Mucosa of descending colon (tissue), 3 donors: ENCODE measurements at regions not wholly inside any gene's neighbourhood (a gene's known extent, or its start where the extent isn't known, plus 50 kb on each side); places are given as distances from the start of the nearest gene placed in this dataset.
"Not testable (repeated sequence)": the region's sequence is repeated elsewhere in the genome, so short reads cannot be mapped to it uniquely, and the experiment has no call there.

Experiments
- ATAC-seq: fragments of 200-7000 bp; cut with Tn5 transposase; one replicate; pipeline ENCODE4 v1.9.1; 2020; ENCODE audit warnings: mild to moderate bottlenecking, moderate library complexity
- DNase-seq, 3 donors: peaks; one replicate each; pipeline ENCODE4 v3.0.0-alpha.2; 2020
- H3K36me3 ChIP-seq: fragments of 200-600 bp; one replicate; pipeline ENCODE4 v1.8.0; 2021; ENCODE audit warnings: low read depth, mild to moderate bottlenecking
- H3K4me1 ChIP-seq: fragments of 200-600 bp; one replicate; pipeline ENCODE4 v1.8.0; 2021; ENCODE audit warnings: low read depth, mild to moderate bottlenecking
- H3K4me3 ChIP-seq: fragments of 200-600 bp; one replicate; pipeline ENCODE4 v1.8.0; 2021; ENCODE audit warnings: mild to moderate bottlenecking
- H3K9me3 ChIP-seq: fragments of 200-600 bp; one replicate; pipeline ENCODE4 v1.8.0; 2021; ENCODE audit warnings: mild to moderate bottlenecking
- CTCF ChIP-seq: fragments of 200-600 bp; IDR thresholded peaks from one replicate; pipeline ENCODE4 v1.8.0; 2022; ENCODE audit warnings: antibody characterized with exemption, mild to moderate bottlenecking
- intact Hi-C, 2 donors: fragments of 100-400 bp; cut with DNase I in 1 of 2; cut with micrococcal nuclease in 1 of 2; formaldehyde crosslinking; loops; one replicate each; pipeline versions ENCODE4 v1.11.0 to v1.11.1; 2022; cut with DNase I, micrococcal nuclease
- donor health status: DM: no; HTN: no; CAD: no; lungs with moderate emphysema.
- donor health status: DM: no; HTN: no; CAD: no.
- donor health status: DM: no; HTN: yes; CAD: no.

GRCh38 chr5:103394676-103395075 is 136.1 kb downstream of the MACIR start:
- H3K9me3 ChIP-seq = no peaks in the 10 kb centered on the region
- H3K4me3 ChIP-seq = no peak overlapping the region
- no peak for TF ChIP-seq CTCF
- H3K4me1 ChIP-seq = no peaks in the 10 kb centered on the region
- ATAC-seq (no peak), DNase-seq (no peak)
- intact Hi-C loops = no loop called here
- no peaks in the 10 kb centered on the region for H3K36me3 ChIP-seq

GRCh38 chr5:103393101-103393754 is 134.7 kb downstream of the MACIR start:
- no peaks in the 10 kb centered on the region for H3K4me1 ChIP-seq
- H3K36me3 ChIP-seq = no peaks in the 10 kb centered on the region
- no peak for DNase-seq
- TF ChIP-seq CTCF = no peak
- ATAC-seq = no peak
- intact Hi-C loops = no loop called here
- no peak overlapping the region for H3K4me3 ChIP-seq
- H3K9me3 ChIP-seq = no peaks in the 10 kb centered on the region

GRCh38 chr5:103391659-103392058 is 133.1 kb downstream of the MACIR start:
- no peaks in the 10 kb centered on the region for H3K36me3 ChIP-seq
- H3K4me3 ChIP-seq = no peak overlapping the region
- intact Hi-C loops = no loop called here
- ATAC-seq (no peak), DNase-seq (no peak)
- no peaks in the 10 kb centered on the region for H3K9me3 ChIP-seq
- H3K4me1 ChIP-seq = no peaks in the 10 kb centered on the region
- no peak for TF ChIP-seq CTCF

- no peak overlapping the region for H3K4me3 ChIP-seq
- intact Hi-C loops = no loop called here
- H3K36me3 ChIP-seq = no peaks in the 10 kb centered on the region
- ATAC-seq = no peak
- H3K4me1 ChIP-seq = no peaks in the 10 kb centered on the region
- H3K9me3 ChIP-seq = no peaks in the 10 kb centered on the region
- no peak for TF ChIP-seq CTCF
- no peak for DNase-seq
Observed at GRCh38 chr5:103389846-103390245, 131.3 kb downstream of the MACIR start.

GRCh38 chr5:103389357-103389756 is 130.8 kb downstream of the MACIR start:
- H3K36me3 ChIP-seq = no peaks in the 10 kb centered on the region
- no peak overlapping the region for H3K4me3 ChIP-seq
- no peaks in the 10 kb centered on the region for H3K9me3 ChIP-seq
- intact Hi-C loops = no loop called here
- ATAC-seq (no peak), DNase-seq (no peak)
- H3K4me1 ChIP-seq = no peaks in the 10 kb centered on the region
- no peak for TF ChIP-seq CTCF

GRCh38 chr5:103385722-103386121 is 127.2 kb downstream of the MACIR start:
- Histone ChIP-seq H3K4me1 (no peaks in the 10 kb centered on the region), H3K4me3 (no peak overlapping the region), H3K36me3 (no peaks in the 10 kb centered on the region), H3K9me3 (no peaks in the 10 kb centered on the region)
- ATAC-seq = no peak
- DNase-seq = peak in 1 of 3 donors; percentile 18
- intact Hi-C loops = no loop called here
- no peak for TF ChIP-seq CTCF

GRCh38 chr5:103377638-103378037 is 119.1 kb downstream of the MACIR start:
- ATAC-seq, H3K9me3 ChIP-seq, H3K4me3 ChIP-seq, DNase-seq, H3K36me3 ChIP-seq, intact Hi-C loops, H3K4me1 ChIP-seq: not testable (repeated sequence)
